Hepatocyte (in vitro differentiated cells): ENCODE measurements at regions not wholly inside any gene's neighbourhood (a gene's known extent, or its start where the extent isn't known, plus 50 kb on each side); places are given as distances from the start of the nearest gene placed in this dataset.

ENCODE experiments used
- CTCF ChIP-seq: fragments of 200-600 bp; sonication (generic); IDR thresholded peaks from 2 replicates; pipeline ENCODE4 v1.5.1; 2016; ENCODE audit warnings: antibody characterized with exemption, mild to moderate bottlenecking; ENCODE audit not compliant: poor library complexity
- EZH2 ChIP-seq: fragments of 200-600 bp; sonication (generic); IDR thresholded peaks from 2 replicates; pipeline ENCODE4 v1.6.1; 2016; ENCODE audit warnings: antibody characterized with exemption, mild to moderate bottlenecking, borderline replicate concordance
- EZH2phosphoT487 ChIP-seq: fragments of 200-600 bp; sonication (generic); IDR thresholded peaks from one replicate; pipeline ENCODE4 v1.6.1; 2018; ENCODE audit warnings: antibody characterized with exemption, mild to moderate bottlenecking, low read depth, moderate library complexity; ENCODE audit not compliant: unreplicated experiment, severe bottlenecking

- TF ChIP-seq EZH2 (no peak), CTCF (no peak), EZH2phosphoT487 (no peak)
These were observed 74.9 kb upstream of the MFGE8 start for GRCh38 chr15:88987934-88988671.
